Endothelial cell of umbilical vein (primary cell): ENCODE measurements at regions not wholly inside any gene's neighbourhood (a gene's known extent, or its start where the extent isn't known, plus 50 kb on each side); places are given as distances from the start of the nearest gene placed in this dataset.

Source experiments
- BruUV-seq: library from RNA; stranded (reverse); fragments of 400-500 nt; replicated peaks from 2 replicates; lab custom pipeline; 2021; lab: Mats Ljungman, UMichigan
- CTCF ChIA-PET: fragments of 300-600, 350-600 bp; sonication (Branson Sonifier 250); formaldehyde crosslinking; loops from one replicate; lab custom pipeline; 2021; ENCODE audit warnings: antibody characterized with exemption, inconsistent platforms; lab: Charles Lee
- POLR2A ChIA-PET: fragments of 300-600, 350-600 bp; sonication (Branson Sonifier 250); formaldehyde crosslinking; loops from one replicate; lab custom pipeline; 2021; ENCODE audit warnings: antibody characterized with exemption, inconsistent platforms; lab: Charles Lee
- DNase-seq: peaks from one replicate; pipeline ENCODE4 v3.0.0-alpha.2; 2011; ENCODE audit warnings: low read depth, low spot score
- FAIRE-seq: peaks from 2 replicates; lab custom pipeline; 2011; peaks lifted over from hg19 to GRCh38; lab: Jason Lieb, UNC
- H2AFZ ChIP-seq: 2 replicates; pipeline ENCODE4 v1.6.0; 2012; ENCODE audit warnings: low read depth, low read length, control low read depth, inconsistent platforms
- H3K27ac ChIP-seq: 2 replicates; pipeline ENCODE4 v1.5.1; 2011; ENCODE audit warnings: low read depth, mild to moderate bottlenecking, control low read depth, low read length, moderate library complexity; ENCODE audit not compliant: insufficient read depth
- H3K27me3 ChIP-seq, 2 experiments: 2 replicates each; pipeline versions ENCODE4 v1.6.0 to v1.6.1; 2011; ENCODE audit warnings: low read length in 2 of 2, mixed read lengths in 1 of 2; ENCODE audit not compliant: control insufficient read depth in 2 of 2, insufficient read depth in 2 of 2
- H3K36me3 ChIP-seq, 2 experiments: 2 replicates in 1 of 2; 3 replicates in 1 of 2; pipeline ENCODE4 v1.5.1; 2011; ENCODE audit warnings: low read length in 2 of 2, mild to moderate bottlenecking in 1 of 2, moderate library complexity in 1 of 2; ENCODE audit not compliant: control insufficient read depth in 2 of 2, insufficient read depth in 2 of 2; ENCODE audit errors: extremely low read depth in 1 of 2
- H3K4me1 ChIP-seq: 3 replicates; pipeline ENCODE4 v1.5.1; 2011; ENCODE audit warnings: mild to moderate bottlenecking, low read length; ENCODE audit not compliant: control insufficient read depth, insufficient read depth; ENCODE audit errors: extremely low read depth
- H3K4me2 ChIP-seq: 2 replicates; pipeline ENCODE4 v1.6.1; 2011; ENCODE audit warnings: low read length, control low read depth, mixed read lengths; ENCODE audit not compliant: insufficient read depth
- H3K4me3 ChIP-seq, 3 experiments: fragments of 200-600 bp in 1 of 3; sonication (generic), shearing (Covaris generic) in 1 of 3; replicated peaks in 1 of 3; 2 replicates each; pipeline ENCODE4 v1.5.1; 2011 to 2016; ENCODE audit warnings: control low read depth in 3 of 3, low read length in 3 of 3, mild to moderate bottlenecking in 2 of 3, inconsistent platforms in 1 of 3, low read depth in 1 of 3, moderate library complexity in 1 of 3; ENCODE audit not compliant: insufficient read depth in 1 of 3
- H3K79me2 ChIP-seq: 2 replicates; pipeline ENCODE4 v1.6.0; 2012; ENCODE audit warnings: low read length, inconsistent platforms; ENCODE audit not compliant: control insufficient read depth, insufficient read depth
- H3K9ac ChIP-seq: replicated peaks from 2 replicates; pipeline ENCODE3; 2011; ENCODE audit warnings: low read length, control low read depth; ENCODE audit not compliant: insufficient read depth; ENCODE audit errors: extremely low read depth
- H3K9me1 ChIP-seq: replicated peaks from 3 replicates; pipeline ENCODE4 v1.6.0; 2011; ENCODE audit warnings: mild to moderate bottlenecking, low read length; ENCODE audit not compliant: control insufficient read depth, insufficient read depth; ENCODE audit errors: extremely low read depth
- H3K9me3 ChIP-seq: replicated peaks from 2 replicates; pipeline ENCODE4 v1.5.1; 2012; ENCODE audit warnings: low read length, inconsistent platforms; ENCODE audit not compliant: control insufficient read depth, insufficient read depth
- H4K20me1 ChIP-seq: replicated peaks from 2 replicates; pipeline ENCODE3; 2011; ENCODE audit warnings: mild to moderate bottlenecking, low read length; ENCODE audit not compliant: control insufficient read depth, insufficient read depth; ENCODE audit errors: extremely low read depth
- EZH2 ChIP-seq: IDR thresholded peaks from 2 replicates; pipeline ENCODE4 v1.6.1; 2012; ENCODE audit warnings: borderline replicate concordance, low read depth, mild to moderate bottlenecking, moderate library complexity, low read length, inconsistent platforms; ENCODE audit not compliant: severe bottlenecking
- FOS ChIP-seq: IDR thresholded peaks from 2 replicates; pipeline ENCODE4 v1.6.1; 2011; ENCODE audit warnings: mild to moderate bottlenecking, low read length, moderate library complexity, borderline replicate concordance; ENCODE audit not compliant: insufficient read depth
- GATA2 ChIP-seq: IDR thresholded peaks from 2 replicates; pipeline ENCODE4 v1.7.0; 2011; ENCODE audit warnings: low read depth, mild to moderate bottlenecking, moderate library complexity, mixed read lengths, low read length; ENCODE audit not compliant: insufficient read length, insufficient read depth
- JUN ChIP-seq: IDR thresholded peaks from 2 replicates; pipeline ENCODE4 v1.6.1; 2011; ENCODE audit warnings: borderline replicate concordance, low read depth; ENCODE audit not compliant: insufficient read length, insufficient read depth
- MYC ChIP-seq: IDR thresholded peaks from one replicate; pipeline ENCODE4 v1.6.1; 2011; ENCODE audit warnings: mild to moderate bottlenecking, low read depth, low read length
- POLR2A ChIP-seq: IDR thresholded peaks from 2 replicates; pipeline ENCODE4 v1.6.1; 2012; ENCODE audit warnings: low read depth, mild to moderate bottlenecking, control low read depth, low read length
- dilution Hi-C: fragments of 300-500 bp; cut with MboI; formaldehyde crosslinking; loops from one replicate; pipeline ENCODE4 v1.15.0; 2019; ENCODE audit warnings: low sequenced_read_pairs; ENCODE audit not compliant: extremely low pct_ligation_motif_present
- intact Hi-C: fragments of 100-400 bp; cut with micrococcal nuclease; formaldehyde crosslinking; loops from one replicate; pipeline ENCODE4 v1.10.0; 2022
- TF ChIP-seq, protein P1 (sequence below), 2 donors: IDR thresholded peaks; 1 replicate in 1 of 2; 2 replicates in 1 of 2; pipeline ENCODE4 v1.5.1; 2011; ENCODE audit warnings: low read length in 2 of 2, mild to moderate bottlenecking in 2 of 2, moderate library complexity in 2 of 2, control low read depth in 1 of 2, inconsistent platforms in 1 of 2, low read depth in 1 of 2; ENCODE audit not compliant: insufficient read depth in 1 of 2; ENCODE audit errors: extremely low read depth in 1 of 2
- TF ChIP-seq, protein P2 (sequence below): IDR thresholded peaks from 2 replicates; pipeline ENCODE4 v1.6.1; 2011; ENCODE audit not compliant: insufficient read depth, insufficient read length

- H3K36me3 ChIP-seq: no peaks in the 10 kb centered on the region
- no peak overlapping the region for H3K27ac ChIP-seq
- no peak for FAIRE-seq
- H3K4me1 ChIP-seq: peaks cover 3% of the 10 kb centered on the region
- DNase-seq: no peak
- H2AFZ ChIP-seq: no peak overlapping the region
- H3K4me2 ChIP-seq: no peak overlapping the region
- no peaks in the 10 kb centered on the region for H3K79me2 ChIP-seq
- H3K27me3 ChIP-seq: peaks cover 0 to 1% of the 10 kb centered on the region in 2 experiments
- BruUV-seq: no TSS peak
- no peak overlapping the region for H3K4me3 ChIP-seq
- TF ChIP-seq, protein P1, sequence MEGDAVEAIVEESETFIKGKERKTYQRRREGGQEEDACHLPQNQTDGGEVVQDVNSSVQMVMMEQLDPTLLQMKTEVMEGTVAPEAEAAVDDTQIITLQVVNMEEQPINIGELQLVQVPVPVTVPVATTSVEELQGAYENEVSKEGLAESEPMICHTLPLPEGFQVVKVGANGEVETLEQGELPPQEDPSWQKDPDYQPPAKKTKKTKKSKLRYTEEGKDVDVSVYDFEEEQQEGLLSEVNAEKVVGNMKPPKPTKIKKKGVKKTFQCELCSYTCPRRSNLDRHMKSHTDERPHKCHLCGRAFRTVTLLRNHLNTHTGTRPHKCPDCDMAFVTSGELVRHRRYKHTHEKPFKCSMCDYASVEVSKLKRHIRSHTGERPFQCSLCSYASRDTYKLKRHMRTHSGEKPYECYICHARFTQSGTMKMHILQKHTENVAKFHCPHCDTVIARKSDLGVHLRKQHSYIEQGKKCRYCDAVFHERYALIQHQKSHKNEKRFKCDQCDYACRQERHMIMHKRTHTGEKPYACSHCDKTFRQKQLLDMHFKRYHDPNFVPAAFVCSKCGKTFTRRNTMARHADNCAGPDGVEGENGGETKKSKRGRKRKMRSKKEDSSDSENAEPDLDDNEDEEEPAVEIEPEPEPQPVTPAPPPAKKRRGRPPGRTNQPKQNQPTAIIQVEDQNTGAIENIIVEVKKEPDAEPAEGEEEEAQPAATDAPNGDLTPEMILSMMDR (IDR thresholded peaks at IDR 0.05; ENCODE audit: extremely low read depth in 1 of 2, insufficient read depth in 1 of 2, low read depth in 1 of 2, low read length in 2 of 2): peak in 1 of 2 donors; percentile 9
- TF ChIP-seq GATA2: no peak
- CTCF ChIA-PET: interaction anchor here (1.0 kb wide), 1 partner anchor 636 kb away, joined by 7 read pairs; no protein-coding TSS in a partner anchor
- intact Hi-C loops: loop anchor here (5.0 to 10.0 kb wide), 2 partner anchors 116 to 636 kb away; no protein-coding TSS in a partner anchor
- POLR2A ChIA-PET: no interaction called here
- no peaks in the 10 kb centered on the region for H3K9me1 ChIP-seq
- no peaks in the 10 kb centered on the region for H3K9me3 ChIP-seq
- H3K9ac ChIP-seq: no peak overlapping the region
- H4K20me1 ChIP-seq: no peaks in the 10 kb centered on the region
- dilution Hi-C loops: no loop called here
Measured at GRCh38 chr11:131038597-131038996, 122.3 kb upstream of the SNX19 start.

DNA sequence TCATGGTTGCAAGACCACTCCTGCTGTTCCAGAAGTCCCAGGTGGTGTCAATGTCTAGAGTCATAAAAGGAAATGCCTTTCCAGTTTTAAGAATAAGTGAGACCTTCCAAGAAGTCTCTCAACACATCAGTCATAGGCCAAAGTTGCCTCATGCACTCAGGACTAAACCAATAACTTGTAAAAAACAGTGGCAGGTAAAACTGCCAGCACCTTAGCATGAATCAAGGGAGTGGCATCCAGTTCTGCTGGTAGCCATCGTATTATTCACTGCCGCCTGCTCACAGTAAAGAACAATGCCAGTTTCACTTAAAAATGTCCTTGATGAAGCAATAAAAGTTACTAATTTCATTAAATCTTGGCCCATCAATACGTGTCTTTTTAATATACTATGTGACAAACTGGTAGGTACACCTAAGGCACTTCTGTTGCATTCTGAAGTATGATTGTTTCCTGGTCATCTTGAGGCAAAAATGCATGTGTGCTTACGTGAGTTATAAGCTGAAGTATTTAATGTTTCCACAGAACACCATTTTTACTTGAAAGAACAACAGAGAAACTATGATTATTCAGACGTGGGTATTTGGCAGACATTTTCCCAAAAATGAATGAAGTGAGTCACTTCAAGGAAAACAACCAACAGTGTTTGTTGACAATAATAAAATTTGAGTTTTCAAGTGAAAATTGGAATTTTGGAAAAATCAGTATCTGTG, 125.2 kb upstream of the SNX19 start:
- no peak overlapping the region for H3K9ac ChIP-seq
- DNase-seq (no peak), FAIRE-seq (no peak)
- peaks cover 0 to 1% of the 10 kb centered on the region in 2 experiments for H3K27me3 ChIP-seq
- POLR2A ChIA-PET: no interaction called here
- no peaks in the 10 kb centered on the region for H4K20me1 ChIP-seq
- CTCF ChIA-PET: interaction anchor here (1.0 kb wide), 1 partner anchor 15 kb away, joined by 4 read pairs; no protein-coding TSS in a partner anchor
- no peak overlapping the region for H2AFZ ChIP-seq
- TF ChIP-seq FOS (no peak), JUN (no peak), EZH2 (no peak), MYC (no peak), POLR2A (no peak)
- TF ChIP-seq, protein P2, sequence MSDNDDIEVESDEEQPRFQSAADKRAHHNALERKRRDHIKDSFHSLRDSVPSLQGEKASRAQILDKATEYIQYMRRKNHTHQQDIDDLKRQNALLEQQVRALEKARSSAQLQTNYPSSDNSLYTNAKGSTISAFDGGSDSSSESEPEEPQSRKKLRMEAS: no peak
- TF ChIP-seq, protein P1 (IDR thresholded peaks at IDR 0.05; ENCODE audit: extremely low read depth in 1 of 2, insufficient read depth in 1 of 2, low read depth in 1 of 2, low read length in 2 of 2): no peak
- H3K27ac ChIP-seq: no peak overlapping the region
- H3K4me2 ChIP-seq: no peak overlapping the region
- H3K9me1 ChIP-seq: no peaks in the 10 kb centered on the region
- H3K36me3 ChIP-seq: no peaks in the 10 kb centered on the region
- H3K9me3 ChIP-seq: no peaks in the 10 kb centered on the region
- H3K79me2 ChIP-seq: no peaks in the 10 kb centered on the region
- dilution Hi-C loops: no loop called here
- H3K4me3 ChIP-seq: no peak overlapping the region
- intact Hi-C loops: no loop called here
- no peaks in the 10 kb centered on the region for H3K4me1 ChIP-seq
- BruUV-seq: no TSS peak
